Right kidney (tissue), 1 donor: ENCODE measurements at regions not wholly inside any gene's neighbourhood (a gene's known extent, or its start where the extent isn't known, plus 50 kb on each side); places are given as distances from the start of the nearest gene placed in this dataset.
A peak's percentile ranks its signal among the peaks of the same experiment; 100 is the strongest.
"Not testable (repeated sequence)": the region's sequence is repeated elsewhere in the genome, so short reads cannot be mapped to it uniquely, and the experiment has no call there.

Source experiments
- DNase-seq: peaks from one replicate; pipeline ENCODE4 v3.0.0-alpha.2; 2016

GRCh38 chr7:35910621-35911020 is 109.8 kb downstream of the SEPTIN7 start:
- not testable (repeated sequence) for DNase-seq

- not testable (repeated sequence) for DNase-seq
These were observed 112.5 kb downstream of the SEPTIN7 start for GRCh38 chr7:35913350-35913749.

GRCh38 chr7:35914214-35914613 is 113.4 kb downstream of the SEPTIN7 start:
- DNase-seq, result not testable (repeated sequence)

GRCh38 chr7:35915247-35915955 is 114.5 kb downstream of the SEPTIN7 start:
- not testable (repeated sequence) for DNase-seq

- DNase-seq, result not testable (repeated sequence)
These were observed 117.4 kb downstream of the SEPTIN7 start for GRCh38 chr7:35918217-35918616.

GRCh38 chr7:35919607-35920006 is 118.8 kb downstream of the SEPTIN7 start:
- DNase-seq, result not testable (repeated sequence)

- DNase-seq, result not testable (repeated sequence)
These were observed 120.5 kb downstream of the SEPTIN7 start for GRCh38 chr7:35921338-35921737.

- not testable (repeated sequence) for DNase-seq
These were observed 123.8 kb downstream of the SEPTIN7 start for GRCh38 chr7:35924668-35925067.

- not testable (repeated sequence) for DNase-seq
These were observed 126.1 kb downstream of the SEPTIN7 start for GRCh38 chr7:35926966-35927365.

- not testable (repeated sequence) for DNase-seq
These were observed 130.3 kb downstream of the SEPTIN7 start for GRCh38 chr7:35931134-35931533.

GRCh38 chr7:35931551-35931950 is 130.7 kb downstream of the SEPTIN7 start:
- DNase-seq, result not testable (repeated sequence)

GRCh38 chr7:35940695-35941094 is 139.8 kb downstream of the SEPTIN7 start:
- DNase-seq, result not testable (repeated sequence)

- DNase-seq, result not testable (repeated sequence)
These were observed 144.8 kb downstream of the SEPTIN7 start for GRCh38 chr7:35945621-35946020.

GRCh38 chr7:35955735-35956134 is 154.9 kb downstream of the SEPTIN7 start:
- not testable (repeated sequence) for DNase-seq

GRCh38 chr7:35956988-35957387 is 156.1 kb downstream of the SEPTIN7 start:
- not testable (repeated sequence) for DNase-seq

GRCh38 chr7:35961260-35961659 is 160.4 kb downstream of the SEPTIN7 start:
- not testable (repeated sequence) for DNase-seq

- not testable (repeated sequence) for DNase-seq
These were observed 161.8 kb downstream of the SEPTIN7 start for GRCh38 chr7:35962607-35963006.

- DNase-seq, result peak; percentile 49
These were observed 166.7 kb downstream of the SEPTIN7 start for GRCh38 chr7:35967366-35968139.

GRCh38 chr7:35968140-35968940 is 167.5 kb downstream of the SEPTIN7 start:
- no peak for DNase-seq

- DNase-seq, result no peak
These were observed 168.2 kb downstream of the SEPTIN7 start for GRCh38 chr7:35969066-35969465.

GRCh38 chr7:35970458-35970857 is 169.6 kb downstream of the SEPTIN7 start:
- DNase-seq, result no peak

- peak; percentile 39 for DNase-seq
These were observed 170.5 kb downstream of the SEPTIN7 start for GRCh38 chr7:35971133-35971891.
